ENCODE measurements at regions not wholly inside any gene's neighbourhood (a gene's known extent, or its start where the extent isn't known, plus 50 kb on each side); places are given as distances from the start of the nearest gene placed in this dataset.

DNA sequence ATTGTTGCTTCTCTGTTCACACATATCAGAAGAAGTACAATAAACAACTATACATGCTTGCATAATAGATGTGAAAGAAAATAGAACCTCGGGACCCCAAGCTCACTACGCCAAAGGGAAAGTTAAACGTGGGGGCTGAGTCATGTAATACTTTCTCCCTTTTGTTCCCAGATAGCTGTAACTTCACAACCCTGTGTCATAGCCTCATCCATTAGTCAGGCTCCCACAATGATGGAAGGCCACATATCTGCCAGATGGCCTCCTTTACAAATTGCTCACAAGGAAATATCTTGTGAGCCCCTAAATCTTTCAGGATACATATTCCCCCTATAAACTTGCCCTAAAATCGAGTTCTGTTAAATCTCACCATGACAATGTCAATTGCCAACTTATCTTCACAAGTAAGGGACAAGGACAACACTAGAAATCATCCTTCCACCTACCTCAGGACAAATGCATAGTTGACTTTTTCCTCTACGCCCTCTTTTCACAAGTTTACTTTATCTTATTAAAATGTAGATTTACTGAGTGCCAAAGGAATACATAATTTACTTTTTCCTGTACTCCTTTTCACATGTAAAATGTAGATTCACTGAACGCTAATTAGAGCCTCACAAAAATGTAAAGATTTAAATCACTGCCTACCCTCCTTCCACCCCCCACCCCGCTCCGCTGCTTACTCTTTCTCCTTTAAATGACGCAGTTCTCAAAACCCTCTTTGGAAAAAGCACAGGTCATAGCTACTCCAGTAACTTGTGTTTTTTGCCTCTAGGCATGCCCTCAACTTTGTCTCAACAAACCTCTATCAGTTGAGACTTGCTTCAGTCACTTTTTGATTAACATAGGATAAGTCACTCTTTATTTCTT lies 477.1 kb downstream of the DTHD1 start:
- no peaks in the 10 kb centered on the region for H3K4me1 ChIP-seq
- ATAC-seq (ENCODE audit: low FRiP score in 2 of 2) (no peak), DNase-seq (no peak)
- no peak overlapping the region for H3K27ac ChIP-seq
- H3K4me3 ChIP-seq, result no peak overlapping the region
- 57 to 68% methylated on average over 9 of the region's 9 CpGs for WGBS, 2 donors
- TF ChIP-seq, protein P1, sequence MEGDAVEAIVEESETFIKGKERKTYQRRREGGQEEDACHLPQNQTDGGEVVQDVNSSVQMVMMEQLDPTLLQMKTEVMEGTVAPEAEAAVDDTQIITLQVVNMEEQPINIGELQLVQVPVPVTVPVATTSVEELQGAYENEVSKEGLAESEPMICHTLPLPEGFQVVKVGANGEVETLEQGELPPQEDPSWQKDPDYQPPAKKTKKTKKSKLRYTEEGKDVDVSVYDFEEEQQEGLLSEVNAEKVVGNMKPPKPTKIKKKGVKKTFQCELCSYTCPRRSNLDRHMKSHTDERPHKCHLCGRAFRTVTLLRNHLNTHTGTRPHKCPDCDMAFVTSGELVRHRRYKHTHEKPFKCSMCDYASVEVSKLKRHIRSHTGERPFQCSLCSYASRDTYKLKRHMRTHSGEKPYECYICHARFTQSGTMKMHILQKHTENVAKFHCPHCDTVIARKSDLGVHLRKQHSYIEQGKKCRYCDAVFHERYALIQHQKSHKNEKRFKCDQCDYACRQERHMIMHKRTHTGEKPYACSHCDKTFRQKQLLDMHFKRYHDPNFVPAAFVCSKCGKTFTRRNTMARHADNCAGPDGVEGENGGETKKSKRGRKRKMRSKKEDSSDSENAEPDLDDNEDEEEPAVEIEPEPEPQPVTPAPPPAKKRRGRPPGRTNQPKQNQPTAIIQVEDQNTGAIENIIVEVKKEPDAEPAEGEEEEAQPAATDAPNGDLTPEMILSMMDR (IDR thresholded peaks at IDR 0.05), result no peak
- TF ChIP-seq EP300 (IDR thresholded peaks at IDR 0.05), result no peak
- TF ChIP-seq POLR2AphosphoS5 (IDR thresholded peaks at IDR 0.05), result no peak
- no peak for TF ChIP-seq POLR2A (IDR thresholded peaks at IDR 0.05)
- no peaks in the 10 kb centered on the region for H3K9me3 ChIP-seq
- H3K27me3 ChIP-seq, result no peaks in the 10 kb centered on the region
- H3K36me3 ChIP-seq, result no peaks in the 10 kb centered on the region

DNA sequence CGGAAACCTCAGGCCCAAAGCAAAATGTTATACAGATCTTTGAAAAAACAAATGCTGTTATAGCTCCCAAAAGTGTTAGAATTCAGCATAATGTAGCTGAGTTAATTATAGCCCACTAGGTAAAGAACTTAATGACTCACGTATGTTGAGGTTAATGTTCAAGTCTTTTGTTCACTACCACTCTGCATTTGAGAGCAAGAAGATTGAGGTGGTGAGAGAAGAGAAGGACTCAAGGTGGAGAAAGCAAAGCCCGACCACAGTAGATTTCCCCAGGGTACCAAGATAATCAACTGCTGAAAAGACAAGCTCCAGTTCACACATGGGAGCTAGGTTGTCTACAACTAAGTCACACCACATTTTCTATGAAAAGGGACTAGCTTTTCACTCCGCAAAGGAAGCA lies 480.2 kb downstream of the DTHD1 start:
- H3K27ac ChIP-seq, result no peak overlapping the region
- H3K9me3 ChIP-seq, result no peaks in the 10 kb centered on the region
- TF ChIP-seq, protein P1 (IDR thresholded peaks at IDR 0.05), result no peak
- TF ChIP-seq POLR2AphosphoS5 (IDR thresholded peaks at IDR 0.05), result no peak
- TF ChIP-seq EP300 (IDR thresholded peaks at IDR 0.05), result no peak
- no peak for TF ChIP-seq POLR2A (IDR thresholded peaks at IDR 0.05)

DNA sequence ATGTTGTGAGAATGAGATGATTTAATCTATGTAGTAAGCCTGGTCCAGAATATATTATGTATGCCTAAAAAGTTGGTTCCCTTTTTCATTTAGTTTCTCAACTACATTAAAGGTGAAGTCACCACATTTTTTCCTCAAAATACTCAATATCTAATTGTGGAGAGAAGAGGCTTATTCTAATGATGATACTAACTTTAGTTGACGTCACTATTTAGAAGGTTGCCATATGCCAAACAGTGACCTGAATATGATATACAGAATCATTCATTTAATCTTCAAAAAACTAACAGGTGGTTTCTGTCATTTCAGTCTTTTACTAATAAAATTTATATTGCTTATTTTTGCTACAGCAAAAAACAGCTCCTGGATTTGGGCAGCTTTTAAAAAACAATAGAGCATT lies 480.7 kb upstream of the NWD2 start:
- Histone ChIP-seq H3K4me3 (no peak overlapping the region), H3K27me3 (no peaks in the 10 kb centered on the region), H3K4me1 (no peaks in the 10 kb centered on the region), H3K9me3 (no peaks in the 10 kb centered on the region), H3K36me3 (no peaks in the 10 kb centered on the region), H3K27ac (no peak overlapping the region)
- DNase-seq (no peak), ATAC-seq (ENCODE audit: low FRiP score in 2 of 2) (no peak)
- TF ChIP-seq, protein P1 (IDR thresholded peaks at IDR 0.05), result no peak
- no peak for TF ChIP-seq POLR2A (IDR thresholded peaks at IDR 0.05)
- TF ChIP-seq POLR2AphosphoS5 (IDR thresholded peaks at IDR 0.05), result no peak
- no peak for TF ChIP-seq EP300 (IDR thresholded peaks at IDR 0.05)
- WGBS, 2 donors, result 83 to 94% methylated on average over 1 of the region's 1 CpG

More for the DNA sequence above, 480.2 kb downstream of the DTHD1 start:
- no peaks in the 10 kb centered on the region for H3K27me3 ChIP-seq
- WGBS, 2 donors, result 77 to 81% methylated on average over 4 of the region's 4 CpGs
- H3K36me3 ChIP-seq, result no peaks in the 10 kb centered on the region
- no peak for ATAC-seq (ENCODE audit: low FRiP score in 2 of 2)
- no peak for DNase-seq
- no peak overlapping the region for H3K4me3 ChIP-seq
- no peaks in the 10 kb centered on the region for H3K4me1 ChIP-seq

DNA sequence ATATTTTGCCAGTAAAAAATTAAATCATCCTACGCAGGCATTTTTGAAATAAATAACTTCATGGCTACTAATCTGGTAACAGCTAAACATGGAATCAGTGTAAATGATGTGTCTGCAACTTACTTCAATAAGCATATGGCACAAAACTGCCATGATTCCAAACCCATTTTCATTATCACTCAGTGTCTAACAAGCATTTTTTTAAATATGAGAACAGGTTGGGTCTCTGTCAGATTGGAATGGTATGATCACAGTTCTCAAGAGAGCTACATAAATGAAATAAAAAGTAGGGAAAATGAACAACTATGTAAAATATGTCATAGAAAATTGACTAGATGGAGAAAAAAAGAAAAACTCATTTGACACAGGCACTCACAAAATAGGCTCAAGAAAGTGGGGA lies 476.9 kb upstream of the NWD2 start:
- ATAC-seq (ENCODE audit: low FRiP score in 2 of 2) (no peak), DNase-seq (no peak)
- Histone ChIP-seq H3K9me3 (no peaks in the 10 kb centered on the region), H3K27ac (no peak overlapping the region), H3K4me1 (no peaks in the 10 kb centered on the region), H3K36me3 (no peaks in the 10 kb centered on the region), H3K4me3 (no peak overlapping the region), H3K27me3 (no peaks in the 10 kb centered on the region)
- 68 to 88% methylated on average over 1 of the region's 1 CpG for WGBS, 2 donors
- no peak for TF ChIP-seq POLR2A (IDR thresholded peaks at IDR 0.05)
- TF ChIP-seq, protein P1 (IDR thresholded peaks at IDR 0.05), result no peak
- no peak for TF ChIP-seq POLR2AphosphoS5 (IDR thresholded peaks at IDR 0.05)
- TF ChIP-seq EP300 (IDR thresholded peaks at IDR 0.05), result no peak
